Ovary (tissue), 7 donors: ENCODE measurements at regions not wholly inside any gene's neighbourhood (a gene's known extent, or its start where the extent isn't known, plus 50 kb on each side); places are given as distances from the start of the nearest gene placed in this dataset.

Experiments used
- DNase-seq, 5 donors: peaks; one replicate each; pipeline ENCODE4 v3.0.0-alpha.2; 2019 to 2020
- H3K27ac ChIP-seq, 2 donors: fragments of 200-600 bp; one replicate each; pipeline versions ENCODE4 v1.5.1 to v1.8.0; 2019 to 2022
- H3K27me3 ChIP-seq: fragments of 200-600 bp; one replicate; pipeline ENCODE4 v1.8.0; 2022
- H3K36me3 ChIP-seq: fragments of 200-600 bp; sonication (generic); one replicate; pipeline ENCODE4 v1.5.1; 2019
- H3K4me1 ChIP-seq: one replicate; pipeline ENCODE4 v1.8.1; 2013; ENCODE audit warnings: mild to moderate bottlenecking, moderate library complexity; ENCODE audit not compliant: insufficient read depth
- H3K4me3 ChIP-seq: fragments of 200-600 bp; sonication (generic); one replicate; pipeline ENCODE4 v1.5.1; 2017
- H3K9me3 ChIP-seq, 2 donors: fragments of 200-600 bp in 1 of 2; sonication (generic) in 1 of 2; one replicate each; pipeline versions ENCODE4 v1.5.1 to v1.8.1; 2013 to 2019; ENCODE audit warnings: mild to moderate bottlenecking in 1 of 2, moderate library complexity in 1 of 2
- EP300 ChIP-seq: sonication (generic); formaldehyde crosslinking; IDR thresholded peaks from one replicate; pipeline ENCODE4 v1.6.1; 2017; ENCODE audit warnings: antibody characterized with exemption
- POLR2A ChIP-seq: fragments of 450-650 bp; IDR thresholded peaks from one replicate; pipeline ENCODE4 v1.6.1; 2017; ENCODE audit warnings: antibody characterized with exemption, mild to moderate bottlenecking, moderate library complexity
- WGBS, 3 donors: extraction: QIAGEN DNeasy Blood & Tissue Kit in 1 of 3; methylation state at CpG; one replicate each; pipeline versions ENCODE4 v1.1.5 to v1.1.7; 2013 to 2017; 5-methylcytosine and 5-hydroxymethylcytosine counted together
- intact Hi-C, 4 donors: fragments of 100-400 bp; cut with DNase I; formaldehyde crosslinking; loops; one replicate each; pipeline versions ENCODE4 v1.11.0 to v1.15.1; 2022 to 2023
- TF ChIP-seq, protein P1 (sequence below), 3 donors: fragments of 450-650 bp in 2 of 3; fragments of 200-600 bp in 1 of 3; IDR thresholded peaks; one replicate each; pipeline versions ENCODE4 v1.5.1 to v1.8.0; 2016 to 2022; ENCODE audit warnings: antibody characterized with exemption in 3 of 3, mild to moderate bottlenecking in 1 of 3
- donor health status: DM: no; HTN: no; CAD: no; lungs with moderate emphysema.
- donor health status: DM: no; HTN: no; CAD: no.
- donor health status: Bipolar disorder and iron deficiency.
- donor health status: DM: no; HTN: no; CAD: no.
- donor health status: DM: yes; HTN: yes; CAD: no.

DNA sequence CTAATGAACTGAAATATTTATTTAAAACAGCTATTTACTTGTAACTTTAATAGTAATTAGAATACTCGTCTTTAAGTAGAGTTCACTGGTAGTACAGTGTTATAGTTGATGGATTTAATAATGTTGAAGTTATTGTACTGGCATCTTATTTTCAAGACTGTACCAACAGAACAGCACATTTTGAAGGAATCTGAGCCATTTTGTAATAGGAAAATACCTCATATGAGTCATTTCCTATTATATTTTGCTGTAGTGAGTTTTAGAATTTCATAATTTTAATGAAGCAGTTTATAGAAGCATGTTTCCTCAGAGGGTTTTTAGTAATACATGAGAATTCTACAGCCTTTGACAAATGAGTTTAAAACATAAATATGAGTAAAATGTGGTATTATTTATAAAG, 258.3 kb downstream of the OLFM3 start:
- TF ChIP-seq EP300: no peak
- no peak for TF ChIP-seq POLR2A
- TF ChIP-seq, protein P1, sequence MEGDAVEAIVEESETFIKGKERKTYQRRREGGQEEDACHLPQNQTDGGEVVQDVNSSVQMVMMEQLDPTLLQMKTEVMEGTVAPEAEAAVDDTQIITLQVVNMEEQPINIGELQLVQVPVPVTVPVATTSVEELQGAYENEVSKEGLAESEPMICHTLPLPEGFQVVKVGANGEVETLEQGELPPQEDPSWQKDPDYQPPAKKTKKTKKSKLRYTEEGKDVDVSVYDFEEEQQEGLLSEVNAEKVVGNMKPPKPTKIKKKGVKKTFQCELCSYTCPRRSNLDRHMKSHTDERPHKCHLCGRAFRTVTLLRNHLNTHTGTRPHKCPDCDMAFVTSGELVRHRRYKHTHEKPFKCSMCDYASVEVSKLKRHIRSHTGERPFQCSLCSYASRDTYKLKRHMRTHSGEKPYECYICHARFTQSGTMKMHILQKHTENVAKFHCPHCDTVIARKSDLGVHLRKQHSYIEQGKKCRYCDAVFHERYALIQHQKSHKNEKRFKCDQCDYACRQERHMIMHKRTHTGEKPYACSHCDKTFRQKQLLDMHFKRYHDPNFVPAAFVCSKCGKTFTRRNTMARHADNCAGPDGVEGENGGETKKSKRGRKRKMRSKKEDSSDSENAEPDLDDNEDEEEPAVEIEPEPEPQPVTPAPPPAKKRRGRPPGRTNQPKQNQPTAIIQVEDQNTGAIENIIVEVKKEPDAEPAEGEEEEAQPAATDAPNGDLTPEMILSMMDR (IDR thresholded peaks at IDR 0.05): no peak
- no peak overlapping the region for H3K4me3 ChIP-seq
- no peaks in the 10 kb centered on the region for H3K36me3 ChIP-seq
- DNase-seq: no peak
- H3K9me3 ChIP-seq: no peaks in the 10 kb centered on the region
- intact Hi-C loops: no loop called here
- no peak overlapping the region for H3K27ac ChIP-seq
- 77 to 84% (median 81%) methylated on average over 1 of the region's 1 CpG for WGBS, 3 donors
- H3K4me1 ChIP-seq: no peaks in the 10 kb centered on the region
- no peaks in the 10 kb centered on the region for H3K27me3 ChIP-seq

DNA sequence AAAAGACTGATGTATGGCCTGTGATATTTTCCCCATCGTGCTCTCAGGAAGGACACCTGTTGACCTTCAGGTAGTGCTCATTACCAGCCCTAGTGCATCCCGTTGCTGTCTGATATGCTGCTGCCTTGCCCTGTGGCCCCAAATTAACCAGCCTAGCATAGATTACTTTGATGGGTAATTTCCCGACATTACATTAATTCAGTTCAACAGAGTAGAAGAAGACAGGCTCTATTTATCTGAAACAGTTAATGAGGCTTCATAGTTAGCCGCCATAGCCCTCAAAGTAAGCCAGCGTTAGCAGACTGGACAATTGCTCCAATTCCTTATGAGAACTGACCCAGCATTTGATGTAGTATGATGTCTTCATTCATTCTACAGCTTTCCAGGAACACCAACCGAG, 257.6 kb downstream of the OLFM3 start:
- Histone ChIP-seq H3K9me3 (no peaks in the 10 kb centered on the region), H3K27ac (no peak overlapping the region), H3K27me3 (no peaks in the 10 kb centered on the region), H3K4me1 (no peaks in the 10 kb centered on the region), H3K36me3 (no peaks in the 10 kb centered on the region), H3K4me3 (no peak overlapping the region)
- TF ChIP-seq EP300 (no peak), POLR2A (no peak)
- TF ChIP-seq, protein P1 (IDR thresholded peaks at IDR 0.05): no peak
- DNase-seq: no peak
- intact Hi-C loops: no loop called here
- 81 to 87% (median 82%) methylated on average over 6 of the region's 6 CpGs for WGBS, 3 donors

DNA sequence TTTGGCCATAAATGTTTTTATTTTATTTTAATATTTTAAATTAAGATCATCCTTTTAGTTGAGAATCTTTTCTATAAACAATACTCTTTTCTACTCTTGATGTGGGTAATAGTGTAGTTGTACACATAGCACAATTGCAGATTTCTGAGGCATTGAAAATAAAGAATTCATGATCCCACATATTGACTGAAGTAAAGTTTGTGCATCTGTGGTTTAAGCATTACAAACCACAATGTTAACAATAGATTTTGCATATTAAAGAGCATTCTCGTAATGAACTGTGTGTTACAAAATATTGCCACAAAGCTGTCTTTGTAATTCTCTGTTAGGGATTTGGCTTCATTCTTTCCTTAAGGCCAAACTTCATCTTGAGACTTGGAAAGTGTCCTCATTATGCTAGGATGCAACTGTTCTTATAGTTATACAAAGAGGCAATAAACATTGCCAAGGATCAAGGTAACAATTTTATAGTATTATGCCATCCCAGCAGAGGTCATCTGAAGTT, 256.8 kb downstream of the OLFM3 start:
- 48 to 67% (median 55%) methylated on average over 1 of the region's 1 CpG for WGBS, 3 donors
- no peak for DNase-seq
- Histone ChIP-seq H3K4me1 (no peaks in the 10 kb centered on the region), H3K36me3 (no peaks in the 10 kb centered on the region), H3K9me3 (no peaks in the 10 kb centered on the region), H3K27me3 (no peaks in the 10 kb centered on the region), H3K4me3 (no peak overlapping the region), H3K27ac (no peak overlapping the region)
- intact Hi-C loops: no loop called here
- TF ChIP-seq POLR2A (no peak), EP300 (no peak)
- TF ChIP-seq, protein P1 (IDR thresholded peaks at IDR 0.05): no peak

DNA sequence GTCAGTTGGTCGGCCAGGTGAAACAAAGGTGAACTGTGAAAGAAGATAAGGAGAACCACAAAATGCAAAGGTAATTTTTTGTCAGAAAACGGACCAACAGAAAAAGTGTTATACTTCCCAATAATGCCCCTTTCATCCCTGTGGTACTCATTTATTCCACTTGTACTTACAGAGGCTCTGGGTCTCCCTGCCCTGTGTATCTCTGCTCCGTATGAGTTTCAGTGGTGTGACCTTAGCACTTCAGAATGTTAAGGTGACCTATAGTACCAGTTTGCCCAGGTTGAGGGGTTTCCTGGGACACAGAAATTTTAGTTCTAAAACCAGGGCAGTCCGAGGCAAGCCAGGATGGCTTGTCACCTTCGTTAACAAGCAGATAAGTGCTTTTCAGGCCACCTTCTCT, 254.8 kb downstream of the OLFM3 start:
- H3K36me3 ChIP-seq: no peaks in the 10 kb centered on the region
- DNase-seq: no peak
- intact Hi-C loops: no loop called here
- no peak for TF ChIP-seq POLR2A
- no peak overlapping the region for H3K4me3 ChIP-seq
- no peak overlapping the region for H3K27ac ChIP-seq
- 62 to 68% (median 65%) methylated on average over 5 of the region's 5 CpGs for WGBS, 3 donors
- H3K4me1 ChIP-seq: no peaks in the 10 kb centered on the region
- H3K9me3 ChIP-seq: no peaks in the 10 kb centered on the region
- no peaks in the 10 kb centered on the region for H3K27me3 ChIP-seq

DNA sequence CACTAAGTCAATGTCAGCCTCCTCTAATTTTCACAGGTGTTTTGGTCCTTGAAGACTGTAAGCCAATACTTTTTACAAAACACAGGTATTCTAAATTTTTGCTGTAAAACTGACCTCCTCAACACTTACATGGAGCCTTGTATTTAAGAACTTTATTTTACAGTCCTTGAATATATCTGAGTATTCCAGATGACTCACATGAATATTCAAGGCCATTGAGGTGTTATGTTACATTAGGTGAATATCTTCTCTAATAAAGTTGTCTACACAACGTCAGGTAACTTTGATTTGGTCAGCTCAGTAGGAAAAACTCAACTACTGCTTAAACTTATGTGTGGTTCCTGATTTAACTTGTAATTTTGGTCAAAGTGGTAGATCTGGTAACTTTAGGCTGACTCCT, 254.2 kb downstream of the OLFM3 start:
- Histone ChIP-seq H3K9me3 (no peaks in the 10 kb centered on the region), H3K4me3 (no peak overlapping the region), H3K4me1 (no peaks in the 10 kb centered on the region), H3K36me3 (no peaks in the 10 kb centered on the region), H3K27ac (no peak overlapping the region), H3K27me3 (no peaks in the 10 kb centered on the region)
- TF ChIP-seq, protein P1 (IDR thresholded peaks at IDR 0.05): no peak
- TF ChIP-seq EP300 (no peak), POLR2A (no peak)
- intact Hi-C loops: no loop called here
- DNase-seq: no peak
- WGBS, 3 donors: 65 to 76% (median 65%) methylated on average over 1 of the region's 1 CpG
